SK-N-MC (cell line): ENCODE measurements at regions not wholly inside any gene's neighbourhood (a gene's known extent, or its start where the extent isn't known, plus 50 kb on each side); places are given as distances from the start of the nearest gene placed in this dataset.

ENCODE experiments used
- DNase-seq: peaks from one replicate; pipeline ENCODE4 v3.0.0-alpha.2; 2011; ENCODE audit warnings: low read depth, low spot score
- H3K27ac ChIP-seq: fragments of 200-600 bp; sonication (generic); 2 replicates; pipeline ENCODE4 v1.5.1; 2016; ENCODE audit warnings: mixed run types
- H3K36me3 ChIP-seq: fragments of 200-600 bp; sonication (generic); 2 replicates; pipeline ENCODE4 v1.6.1; 2017; ENCODE audit warnings: antibody characterized with exemption, low read length, mixed read lengths; ENCODE audit not compliant: insufficient read depth
- H3K4me3 ChIP-seq: fragments of 200-600 bp; sonication (generic); 2 replicates; pipeline ENCODE4 v1.5.1; 2016
- H3K9ac ChIP-seq: fragments of 200-600 bp; sonication (generic); 2 replicates; pipeline ENCODE4 v1.8.0; 2017; ENCODE audit warnings: mixed run types, mixed read lengths; ENCODE audit not compliant: insufficient read length
- H3K9me3 ChIP-seq: fragments of 200-600 bp; sonication (generic); 2 replicates; pipeline ENCODE4 v1.6.1; 2017; ENCODE audit warnings: low read depth, mild to moderate bottlenecking, antibody characterized with exemption, low read length, moderate library complexity, mixed read lengths
- EZH2 ChIP-seq: fragments of 200-600 bp; sonication (generic); IDR thresholded peaks from one replicate; pipeline ENCODE4 v1.6.1; 2017; ENCODE audit warnings: antibody characterized with exemption
- FOXP2 ChIP-seq: optimal IDR thresholded peaks from 2 replicates; pipeline ENCODE3; 2011; ENCODE audit warnings: mild to moderate bottlenecking, moderate library complexity; ENCODE audit not compliant: insufficient read depth; ENCODE audit errors: extremely low read length, control extremely low read depth
- POLR2AphosphoS5 ChIP-seq: IDR thresholded peaks from 2 replicates; pipeline ENCODE4 v1.6.1; 2012; ENCODE audit warnings: mild to moderate bottlenecking, low read depth, low read length, borderline replicate concordance

GRCh38 chr11:23078289-23078971, 218.2 kb upstream of the CCDC179 start:
- H3K36me3 ChIP-seq: no peaks in the 10 kb centered on the region
- H3K9me3 ChIP-seq: no peaks in the 10 kb centered on the region
- DNase-seq: no peak
- no peak overlapping the region for H3K4me3 ChIP-seq
- TF ChIP-seq POLR2AphosphoS5 (no peak), EZH2 (no peak)
- no peak overlapping the region for H3K9ac ChIP-seq
- H3K27ac ChIP-seq: no peak overlapping the region

DNA sequence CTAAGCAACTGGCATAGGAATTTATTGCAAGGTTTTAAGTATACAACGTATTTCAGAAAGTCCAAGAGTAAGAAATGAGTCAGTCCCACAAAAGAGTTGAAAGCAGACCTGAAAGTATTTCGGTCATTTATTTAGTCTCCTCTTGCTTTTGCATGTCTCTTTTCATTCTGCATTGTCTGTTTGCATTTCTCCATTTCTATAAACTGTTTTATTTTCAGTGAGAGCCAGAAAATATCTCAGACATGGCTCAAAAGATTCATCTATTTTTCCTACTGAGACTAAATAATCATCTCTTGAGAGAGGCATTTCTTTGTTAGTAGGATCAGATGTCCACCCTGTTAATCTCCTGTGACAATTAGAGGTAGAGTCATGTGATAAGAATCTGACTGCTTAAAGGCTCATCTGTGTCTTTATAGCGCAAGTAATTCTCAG, 219.1 kb upstream of the CCDC179 start:
- Histone ChIP-seq H3K4me3 (no peak overlapping the region), H3K9me3 (no peaks in the 10 kb centered on the region), H3K9ac (no peak overlapping the region), H3K27ac (no peak overlapping the region), H3K36me3 (no peaks in the 10 kb centered on the region)
- no peak for DNase-seq
- TF ChIP-seq EZH2: no peak
- no peak for TF ChIP-seq FOXP2
- TF ChIP-seq POLR2AphosphoS5: no peak

- Histone ChIP-seq H3K9me3 (no peaks in the 10 kb centered on the region), H3K4me3 (no peak overlapping the region), H3K27ac (no peak overlapping the region), H3K36me3 (no peaks in the 10 kb centered on the region), H3K9ac (no peak overlapping the region)
- no peak for TF ChIP-seq FOXP2
- TF ChIP-seq EZH2: no peak
- no peak for TF ChIP-seq POLR2AphosphoS5
- no peak for DNase-seq
Measured at GRCh38 chr11:23087407-23087806, 227.1 kb upstream of the CCDC179 start.

DNA sequence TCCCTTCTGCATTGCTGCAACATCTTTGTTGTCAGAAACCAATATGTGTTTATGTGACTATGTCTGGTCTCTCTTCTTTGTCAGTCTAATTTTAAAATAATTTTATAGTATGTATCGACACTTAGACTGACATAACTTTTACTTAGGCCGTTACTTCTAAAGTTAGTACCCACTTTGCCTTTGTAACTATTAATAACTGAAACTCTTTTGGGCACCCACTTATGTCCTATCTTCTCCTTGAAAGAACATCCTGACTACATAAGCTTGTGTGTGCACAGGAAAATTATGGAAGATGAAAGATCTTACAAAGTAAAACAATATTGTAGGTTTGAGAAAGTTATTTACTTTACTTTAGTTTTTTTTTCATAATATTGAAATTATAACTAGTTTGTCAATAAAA, 230.4 kb upstream of the CCDC179 start:
- Histone ChIP-seq H3K9me3 (no peaks in the 10 kb centered on the region), H3K36me3 (no peaks in the 10 kb centered on the region), H3K9ac (no peak overlapping the region), H3K27ac (no peak overlapping the region), H3K4me3 (no peak overlapping the region)
- TF ChIP-seq EZH2 (no peak), POLR2AphosphoS5 (no peak), FOXP2 (no peak)
- DNase-seq: no peak

GRCh38 chr11:23095650-23096189, 235.4 kb upstream of the CCDC179 start:
- no peak for DNase-seq
- TF ChIP-seq EZH2: no peak
- TF ChIP-seq POLR2AphosphoS5: no peak
- TF ChIP-seq FOXP2: no peak

GRCh38 chr11:23097891-23098290, 237.6 kb upstream of the CCDC179 start:
- no peak overlapping the region for H3K9ac ChIP-seq
- H3K27ac ChIP-seq: no peak overlapping the region
- H3K9me3 ChIP-seq: no peaks in the 10 kb centered on the region
- no peak for DNase-seq
- TF ChIP-seq FOXP2: no peak
- TF ChIP-seq EZH2: no peak
- TF ChIP-seq POLR2AphosphoS5: no peak
- no peaks in the 10 kb centered on the region for H3K36me3 ChIP-seq
- H3K4me3 ChIP-seq: no peak overlapping the region

More at GRCh38 chr11:23095650-23096189, 235.4 kb upstream of the CCDC179 start:
- Histone ChIP-seq H3K9ac (no peak overlapping the region), H3K27ac (no peak overlapping the region), H3K9me3 (no peaks in the 10 kb centered on the region), H3K4me3 (no peak overlapping the region), H3K36me3 (no peaks in the 10 kb centered on the region)

GRCh38 chr11:23099256-23099655, 239.0 kb upstream of the CCDC179 start:
- no peak for TF ChIP-seq EZH2
- no peak for TF ChIP-seq FOXP2
- TF ChIP-seq POLR2AphosphoS5: no peak
- Histone ChIP-seq H3K9me3 (no peaks in the 10 kb centered on the region), H3K27ac (no peak overlapping the region), H3K9ac (no peak overlapping the region), H3K36me3 (no peaks in the 10 kb centered on the region), H3K4me3 (no peak overlapping the region)
- DNase-seq: no peak

DNA sequence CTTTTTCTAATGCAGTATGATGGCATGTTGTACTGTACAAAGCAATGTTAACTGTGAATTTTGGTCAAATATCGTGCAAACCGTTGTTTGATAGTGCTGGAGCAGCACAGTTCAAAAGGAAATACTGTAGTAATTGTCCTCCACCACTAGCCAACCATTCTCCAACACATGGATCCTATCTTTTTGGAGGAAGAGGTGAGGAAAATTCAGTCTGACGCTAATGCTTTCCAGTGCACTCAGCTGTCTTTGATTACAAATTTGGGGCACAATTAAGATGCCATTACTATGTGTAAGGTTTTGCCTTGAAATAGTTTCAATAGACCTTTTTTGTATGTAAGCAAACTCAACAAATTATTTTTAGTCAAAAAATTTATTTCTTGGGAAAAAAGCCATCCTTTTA, 240.5 kb upstream of the CCDC179 start:
- H3K9ac ChIP-seq: no peak overlapping the region
- no peak overlapping the region for H3K4me3 ChIP-seq
- no peak for DNase-seq
- no peak overlapping the region for H3K27ac ChIP-seq
- H3K9me3 ChIP-seq: no peaks in the 10 kb centered on the region
- H3K36me3 ChIP-seq: no peaks in the 10 kb centered on the region
- TF ChIP-seq FOXP2 (no peak), EZH2 (no peak), POLR2AphosphoS5 (no peak)

- no peak overlapping the region for H3K27ac ChIP-seq
- DNase-seq: no peak
- no peaks in the 10 kb centered on the region for H3K9me3 ChIP-seq
- no peaks in the 10 kb centered on the region for H3K36me3 ChIP-seq
- no peak overlapping the region for H3K4me3 ChIP-seq
- no peak overlapping the region for H3K9ac ChIP-seq
- TF ChIP-seq FOXP2 (no peak), POLR2AphosphoS5 (no peak), EZH2 (no peak)
Measured at GRCh38 chr11:23103416-23103815, 243.1 kb upstream of the CCDC179 start.
